GM13977 (cell line): ENCODE measurements at regions not wholly inside any gene's neighbourhood (a gene's known extent, or its start where the extent isn't known, plus 50 kb on each side); places are given as distances from the start of the nearest gene placed in this dataset.
"Not testable (repeated sequence)": the region's sequence is repeated elsewhere in the genome, so short reads cannot be mapped to it uniquely, and the experiment has no call there.

ENCODE experiments used
- DNase-seq: peaks from one replicate; pipeline ENCODE4 v3.0.0; 2012; ENCODE audit warnings: low spot score
- CTCF ChIP-seq: IDR thresholded peaks from 2 replicates; pipeline ENCODE4 v1.5.1; 2012; ENCODE audit warnings: mild to moderate bottlenecking, control low read depth; ENCODE audit not compliant: insufficient read depth; ENCODE audit errors: extremely low read depth, missing control alignments
- in situ Hi-C: fragments of 300-500 bp; cut with MboI; formaldehyde crosslinking; loops from one replicate; pipeline ENCODE4 v1.12.0; 2022; ENCODE audit warnings: low sequenced_read_pairs, low pct_unique_long_range_greater_than_20kb, mixed read lengths, inconsistent platforms; ENCODE audit not compliant: unreplicated experiment

- in situ Hi-C loops = no loop called here
- no peak for TF ChIP-seq CTCF
- no peak for DNase-seq
These were observed 451.0 kb downstream of the RNF144A start for GRCh38 chr2:7368211-7368610.

GRCh38 chr2:7373156-7373555, 455.9 kb downstream of the RNF144A start:
- no peak for TF ChIP-seq CTCF
- no peak for DNase-seq
- in situ Hi-C loops = no loop called here

GRCh38 chr2:7375901-7376300, 458.7 kb downstream of the RNF144A start:
- DNase-seq = no peak
- in situ Hi-C loops = no loop called here
- TF ChIP-seq CTCF = no peak

- no peak for DNase-seq
- in situ Hi-C loops = no loop called here
- TF ChIP-seq CTCF = no peak
These were observed 460.8 kb downstream of the RNF144A start for GRCh38 chr2:7377916-7378569.

- in situ Hi-C loops = no loop called here
- no peak for TF ChIP-seq CTCF
- DNase-seq = no peak
These were observed 461.4 kb downstream of the RNF144A start for GRCh38 chr2:7378591-7378990.

- in situ Hi-C loops = no loop called here
- peak; percentile 17 for DNase-seq
- TF ChIP-seq CTCF = peak; percentile 21
These were observed 462.6 kb downstream of the RNF144A start for GRCh38 chr2:7379799-7380198.

- in situ Hi-C loops = no loop called here
- no peak for TF ChIP-seq CTCF
- DNase-seq = no peak
These were observed 467.6 kb downstream of the RNF144A start for GRCh38 chr2:7384773-7385349.

GRCh38 chr2:7390311-7390710, 473.1 kb downstream of the RNF144A start:
- DNase-seq, in situ Hi-C loops: not testable (repeated sequence)
